ENCODE measurements at regions not wholly inside any gene's neighbourhood (a gene's known extent, or its start where the extent isn't known, plus 50 kb on each side); places are given as distances from the start of the nearest gene placed in this dataset.

DNA sequence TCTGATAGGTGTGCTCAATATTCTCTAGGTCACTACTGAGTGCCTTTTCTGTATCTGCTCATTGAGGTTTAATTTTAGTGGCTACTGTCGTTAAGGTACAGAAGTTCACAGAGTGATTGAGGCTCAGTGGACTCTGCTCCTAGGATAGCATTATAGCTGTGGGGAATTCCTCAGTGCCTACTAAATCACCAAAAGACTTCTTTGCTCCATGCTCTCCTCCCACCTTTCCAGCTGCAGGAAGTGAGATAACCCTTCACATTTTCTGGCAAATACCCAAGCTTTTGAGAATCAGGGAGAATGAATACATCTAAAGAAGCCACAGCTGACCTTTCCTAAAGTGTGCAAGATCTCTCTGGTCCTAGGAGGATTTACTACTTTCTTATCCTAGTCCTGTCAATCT is 95.2 kb upstream of the FSIP2 start:
- no peaks in the 10 kb centered on the region for H3K36me3 ChIP-seq (ENCODE audit: control insufficient read depth, insufficient read depth, low read length)
- no TSS peak for BruUV-seq (replicated peaks)
- POLR2A ChIA-PET: no interaction called here
- DNase-seq (ENCODE audit: extremely low read depth in 1 of 4, low spot score in 3 of 4): no peak
- WGBS (ENCODE audit: insufficient coverage, low coverage, missing lambda C conversion rate): 0% methylated on average over 1 of the region's 1 CpG
- no peak for ATAC-seq
- H3K27ac ChIP-seq (ENCODE audit: extremely low read depth, low read depth, low read length): no peak overlapping the region
- intact Hi-C loops (cut with micrococcal nuclease): no loop called here
- H3K27me3 ChIP-seq (ENCODE audit: control insufficient read depth in 2 of 2, insufficient read depth in 2 of 2, low read length in 2 of 2): no peaks in the 10 kb centered on the region
- H3K79me2 ChIP-seq (ENCODE audit: control insufficient read depth, insufficient read depth, low read length): no peaks in the 10 kb centered on the region
- no peaks in the 10 kb centered on the region for H4K20me1 ChIP-seq (replicated peaks; ENCODE audit: control insufficient read depth, insufficient read depth, low read length)
- H2AFZ ChIP-seq (ENCODE audit: low read depth, low read length): no peak overlapping the region
- FAIRE-seq: no peak
- H3K9me1 ChIP-seq (ENCODE audit: control insufficient read depth, insufficient read depth, low read length): no peaks in the 10 kb centered on the region
- no peaks in the 10 kb centered on the region for H3K4me1 ChIP-seq (replicated peaks in 1 of 2; ENCODE audit: control insufficient read depth in 2 of 2, insufficient read depth in 2 of 2, low read length in 2 of 2)
- H3K4me3 ChIP-seq: no peak overlapping the region
- CTCF ChIA-PET (ENCODE audit: low intra/inter-chr PET ratio): no interaction called here
- H3K9me3 ChIP-seq (replicated peaks; ENCODE audit: control insufficient read depth, insufficient read depth, low read depth, low read length): no peaks in the 10 kb centered on the region
- H3K4me2 ChIP-seq (ENCODE audit: insufficient read depth, low read length): no peak overlapping the region
- in situ Hi-C loops (cut with MboI): no loop called here
- H3K9ac ChIP-seq (ENCODE audit: insufficient read depth in 1 of 2, low read depth in 2 of 2, low read length in 2 of 2): no peak overlapping the region
- TF ChIP-seq ZNF217 (CRISPR knock-in tag; IDR thresholded peaks at IDR 0.05) (no peak), ZNF24 (IDR thresholded peaks at IDR 0.05) (no peak), E2F4 (CRISPR knock-in tag; IDR thresholded peaks at IDR 0.05; ENCODE audit: low read depth) (no peak), ZNF77 (CRISPR knock-in tag; IDR thresholded peaks at IDR 0.05) (no peak), SOX6 (IDR thresholded peaks at IDR 0.05) (no peak), BRD9 (IDR thresholded peaks at IDR 0.05; ENCODE audit: low read depth, partially characterized antibody) (no peak), ZNF121 (CRISPR knock-in tag; conservative IDR thresholded peaks at IDR 0.05) (no peak), MEF2D (tag; conservative IDR thresholded peaks at IDR 0.05; ENCODE audit: low read depth) (no peak), FOS (IDR thresholded peaks at IDR 0.05; ENCODE audit: extremely low read depth, insufficient read length) (no peak), NUFIP1 (IDR thresholded peaks at IDR 0.05; ENCODE audit: partially characterized antibody) (no peak), CREM (IDR thresholded peaks at IDR 0.05; ENCODE audit: low read depth) (no peak), E4F1 (CRISPR knock-in tag; IDR thresholded peaks at IDR 0.05; ENCODE audit: borderline replicate concordance) (no peak), RB1 (IDR thresholded peaks at IDR 0.05; ENCODE audit: low read depth) (no peak)
- TF ChIP-seq, protein P1, sequence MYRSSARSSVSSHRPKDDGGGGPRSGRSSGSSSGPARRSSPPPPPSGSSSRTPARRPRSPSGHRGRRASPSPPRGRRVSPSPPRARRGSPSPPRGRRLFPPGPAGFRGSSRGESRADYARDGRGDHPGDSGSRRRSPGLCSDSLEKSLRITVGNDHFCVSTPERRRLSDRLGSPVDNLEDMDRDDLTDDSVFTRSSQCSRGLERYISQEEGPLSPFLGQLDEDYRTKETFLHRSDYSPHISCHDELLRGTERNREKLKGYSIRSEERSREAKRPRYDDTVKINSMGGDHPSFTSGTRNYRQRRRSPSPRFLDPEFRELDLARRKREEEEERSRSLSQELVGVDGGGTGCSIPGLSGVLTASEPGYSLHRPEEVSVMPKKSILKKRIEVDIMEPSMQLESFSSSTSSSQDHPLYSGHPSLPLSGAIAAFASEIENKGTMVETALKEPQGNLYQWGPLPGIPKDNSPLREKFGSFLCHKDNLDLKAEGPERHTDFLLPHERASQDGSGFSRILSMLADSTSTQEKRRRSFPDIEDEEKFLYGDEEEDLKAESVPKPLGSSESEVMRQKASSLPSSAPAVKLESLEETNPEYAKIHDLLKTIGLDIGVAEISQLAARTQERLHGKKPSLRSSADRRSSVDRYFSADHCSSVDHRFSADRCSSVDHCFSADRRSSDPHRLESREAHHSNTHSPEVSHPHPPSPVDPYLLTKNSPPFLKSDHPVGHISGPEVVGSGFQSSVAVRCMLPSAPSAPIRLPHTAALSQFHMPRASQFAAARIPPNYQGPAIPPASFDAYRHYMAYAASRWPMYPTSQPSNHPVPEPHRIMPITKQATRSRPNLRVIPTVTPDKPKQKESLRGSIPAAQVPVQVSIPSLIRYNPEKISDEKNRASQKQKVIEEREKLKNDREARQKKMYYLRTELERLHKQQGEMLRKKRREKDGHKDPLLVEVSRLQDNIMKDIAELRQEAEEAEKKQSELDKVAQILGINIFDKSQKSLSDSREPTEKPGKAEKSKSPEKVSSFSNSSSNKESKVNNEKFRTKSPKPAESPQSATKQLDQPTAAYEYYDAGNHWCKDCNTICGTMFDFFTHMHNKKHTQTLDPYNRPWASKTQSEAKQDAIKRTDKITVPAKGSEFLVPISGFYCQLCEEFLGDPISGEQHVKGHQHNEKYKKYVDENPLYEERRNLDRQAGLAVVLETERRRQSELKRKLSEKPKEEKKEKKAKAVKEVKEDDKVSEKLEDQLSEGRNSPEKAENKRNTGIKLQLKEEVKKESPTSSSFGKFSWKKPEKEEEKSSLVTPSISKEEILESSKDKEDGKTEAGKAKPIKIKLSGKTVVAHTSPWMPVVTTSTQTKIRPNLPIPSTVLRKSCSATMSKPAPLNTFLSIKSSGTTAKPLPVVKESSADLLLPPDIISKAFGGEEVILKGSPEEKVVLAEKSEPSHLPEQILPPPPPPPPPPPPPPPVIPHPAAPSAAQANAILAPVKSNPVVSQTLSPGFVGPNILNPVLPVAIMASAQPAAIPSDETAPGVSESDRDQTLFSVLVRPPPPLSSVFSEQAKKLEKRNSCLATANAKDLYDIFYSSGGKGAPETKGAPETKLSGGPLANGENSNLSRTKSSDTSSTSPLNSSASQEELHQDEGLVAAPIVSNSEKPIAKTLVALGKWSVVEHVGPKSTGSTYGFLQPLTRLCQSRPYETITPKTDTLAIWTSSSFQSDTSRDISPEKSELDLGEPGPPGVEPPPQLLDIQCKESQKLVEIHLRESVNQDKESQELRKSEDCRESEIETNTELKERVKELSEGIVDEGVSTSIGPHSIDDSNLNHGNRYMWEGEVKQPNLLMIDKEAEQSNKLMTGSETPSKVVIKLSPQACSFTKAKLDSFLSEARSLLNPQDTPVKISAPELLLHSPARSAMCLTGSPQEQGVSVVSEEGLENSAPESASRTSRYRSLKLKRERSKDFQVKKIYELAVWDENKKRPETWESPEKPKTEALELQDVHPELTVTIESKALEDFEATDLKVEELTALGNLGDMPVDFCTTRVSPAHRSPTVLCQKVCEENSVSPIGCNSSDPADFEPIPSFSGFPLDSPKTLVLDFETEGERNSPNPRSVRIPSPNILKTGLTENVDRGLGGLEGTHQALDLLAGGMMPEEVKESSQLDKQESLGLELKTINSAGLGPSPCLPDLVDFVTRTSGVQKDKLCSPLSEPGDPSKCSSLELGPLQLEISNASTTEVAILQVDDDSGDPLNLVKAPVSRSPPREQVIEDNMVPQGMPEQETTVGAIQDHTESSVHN (IDR thresholded peaks at IDR 0.05; ENCODE audit: borderline replicate concordance in 1 of 2, low read depth in 1 of 2): no peak
